Neuronal stem cell (in vitro differentiated cells): ENCODE measurements at regions not wholly inside any gene's neighbourhood (a gene's known extent, or its start where the extent isn't known, plus 50 kb on each side); places are given as distances from the start of the nearest gene placed in this dataset.

Experiments used
- DNase-seq: peaks from one replicate; pipeline ENCODE4 v3.0.0-alpha.2; 2013; ENCODE audit warnings: low spot score
- H2AFZ ChIP-seq: one replicate; pipeline ENCODE4 v1.6.1; 2013; ENCODE audit warnings: mild to moderate bottlenecking, low read length, inconsistent platforms
- H2AK5ac ChIP-seq: 2 replicates; pipeline ENCODE4 v1.6.1; 2013; ENCODE audit warnings: low read depth, mild to moderate bottlenecking, inconsistent platforms, low read length, moderate library complexity, mixed read lengths
- H2BK120ac ChIP-seq: 2 replicates; pipeline ENCODE4 v1.6.1; 2013; ENCODE audit warnings: low read depth, mild to moderate bottlenecking, inconsistent platforms, low read length, moderate library complexity, mixed read lengths
- H2BK12ac ChIP-seq: one replicate; pipeline ENCODE4 v1.6.1; 2013; ENCODE audit warnings: low read length, inconsistent platforms
- H2BK15ac ChIP-seq: 2 replicates; pipeline ENCODE4 v1.6.1; 2013; ENCODE audit warnings: mild to moderate bottlenecking, low read length, inconsistent platforms, mixed read lengths
- H2BK5ac ChIP-seq: one replicate; pipeline ENCODE4 v1.6.1; 2013; ENCODE audit warnings: inconsistent platforms, mild to moderate bottlenecking, low read length, moderate library complexity
- H3K14ac ChIP-seq: one replicate; pipeline ENCODE4 v1.6.1; 2013; ENCODE audit warnings: low read length, inconsistent platforms
- H3K18ac ChIP-seq: 2 replicates; pipeline ENCODE4 v1.6.1; 2013; ENCODE audit warnings: low read length, inconsistent platforms
- H3K23ac ChIP-seq: 2 replicates; pipeline ENCODE4 v1.6.1; 2013; ENCODE audit warnings: low read depth, mild to moderate bottlenecking, mixed read lengths, low read length, inconsistent platforms; ENCODE audit not compliant: poor library complexity
- H3K27ac ChIP-seq: replicated peaks from 3 replicates; pipeline ENCODE4 v1.5.1; 2013; ENCODE audit warnings: low read length, inconsistent platforms
- H3K27me3 ChIP-seq, 3 experiments: 2 replicates each; pipeline ENCODE4 v1.6.1; 2013; ENCODE audit warnings: low read length in 3 of 3, mild to moderate bottlenecking in 2 of 3, inconsistent platforms in 1 of 3, low read depth in 1 of 3, mixed read lengths in 1 of 3, moderate library complexity in 1 of 3; ENCODE audit not compliant: control insufficient read depth in 3 of 3, insufficient read depth in 3 of 3
- H3K36me3 ChIP-seq, 2 donors: replicated peaks in 1 of 2; 2 replicates each; pipeline ENCODE4 v1.6.1; 2013; ENCODE audit warnings: low read length in 2 of 2; ENCODE audit not compliant: control insufficient read depth in 2 of 2, insufficient read depth in 2 of 2
- H3K4ac ChIP-seq: 2 replicates; pipeline ENCODE4 v1.6.1; 2013; ENCODE audit warnings: inconsistent platforms, mild to moderate bottlenecking, low read length, moderate library complexity
- H3K4me1 ChIP-seq, 2 donors: 1 replicate in 1 of 2; 2 replicates in 1 of 2; pipeline ENCODE4 v1.6.1; 2013; ENCODE audit warnings: low read length in 2 of 2, low read depth in 1 of 2; ENCODE audit not compliant: control insufficient read depth in 2 of 2, insufficient read depth in 1 of 2
- H3K4me2 ChIP-seq: one replicate; pipeline ENCODE4 v1.6.1; 2013; ENCODE audit warnings: mild to moderate bottlenecking, low read length, inconsistent platforms; ENCODE audit not compliant: insufficient read depth, poor library complexity, severe bottlenecking
- H3K4me3 ChIP-seq, 2 donors: 2 replicates each; pipeline ENCODE4 v1.5.1; 2013; ENCODE audit warnings: low read length in 2 of 2, mild to moderate bottlenecking in 2 of 2, inconsistent platforms in 1 of 2, moderate library complexity in 1 of 2
- H3K79me1 ChIP-seq: one replicate; pipeline ENCODE4 v1.6.1; 2013; ENCODE audit warnings: low read depth, mild to moderate bottlenecking, inconsistent platforms, low read length, moderate library complexity
- H3K9ac ChIP-seq: one replicate; pipeline ENCODE4 v1.6.1; 2013; ENCODE audit warnings: mild to moderate bottlenecking, low read depth, low read length, inconsistent platforms; ENCODE audit not compliant: poor library complexity
- H3K9me3 ChIP-seq, 2 donors: replicated peaks in 1 of 2; 2 replicates each; pipeline versions ENCODE3 to v1.6.1; 2013; ENCODE audit warnings: low read length in 2 of 2, mild to moderate bottlenecking in 2 of 2, inconsistent platforms in 1 of 2, low read depth in 1 of 2, mixed read lengths in 1 of 2, moderate library complexity in 1 of 2; ENCODE audit not compliant: control insufficient read depth in 2 of 2, insufficient read depth in 1 of 2
- H4K8ac ChIP-seq: one replicate; pipeline ENCODE4 v1.6.1; 2013; ENCODE audit warnings: low read depth, mild to moderate bottlenecking, inconsistent platforms, low read length, moderate library complexity
- H4K91ac ChIP-seq: one replicate; pipeline ENCODE4 v1.6.1; 2013; ENCODE audit warnings: low read length, low read depth, mild to moderate bottlenecking, inconsistent platforms; ENCODE audit not compliant: poor library complexity
- WGBS, 2 donors: extraction: QIAGEN DNeasy Blood & Tissue Kit; methylation state at CpG; one replicate each; pipeline ENCODE4 v1.1.7; 2013; ENCODE audit warnings: missing lambda C conversion rate in 2 of 2, mixed read lengths in 1 of 2; ENCODE audit not compliant: insufficient read length in 2 of 2, insufficient replicate concordance in 1 of 2; ENCODE audit errors: extremely low coverage in 2 of 2; 5-methylcytosine and 5-hydroxymethylcytosine counted together

GRCh38 chr6:167412506-167412905 lies 87.6 kb downstream of the TTLL2 start:
- no peaks in the 10 kb centered on the region for H3K79me1 ChIP-seq
- no peak overlapping the region for H3K27ac ChIP-seq
- no peaks in the 10 kb centered on the region for H3K9me3 ChIP-seq
- H2BK15ac ChIP-seq = no peak overlapping the region
- no peak overlapping the region for H3K4me3 ChIP-seq
- H3K14ac ChIP-seq = no peak overlapping the region
- H3K18ac ChIP-seq = no peak overlapping the region
- no peaks in the 10 kb centered on the region for H3K36me3 ChIP-seq
- DNase-seq = no peak
- peaks cover 0 to 8% (median 0%) of the 10 kb centered on the region in 3 experiments for H3K27me3 ChIP-seq
- H2AFZ ChIP-seq = no peak overlapping the region
- no peak overlapping the region for H2BK12ac ChIP-seq
- no peak overlapping the region for H3K9ac ChIP-seq
- H3K4ac ChIP-seq = no peak overlapping the region
- no peak overlapping the region for H2BK120ac ChIP-seq
- no peak overlapping the region for H4K91ac ChIP-seq
- no peak overlapping the region for H2AK5ac ChIP-seq
- H4K8ac ChIP-seq = no peak overlapping the region
- no peak overlapping the region for H2BK5ac ChIP-seq
- WGBS, 2 donors = no CpG with 5 or more reads among the region's 5 CpGs
- H3K4me1 ChIP-seq = peaks cover 0 to 16% of the 10 kb centered on the region in 2 donors
- no peak overlapping the region for H3K4me2 ChIP-seq
- no peak overlapping the region for H3K23ac ChIP-seq

GRCh38 chr6:167415441-167415961 lies 90.6 kb downstream of the TTLL2 start:
- H3K4me3 ChIP-seq = no peak overlapping the region
- peak overlapping the region; percentile 92 for H2BK5ac ChIP-seq
- no CpG with 5 or more reads among the region's 18 CpGs for WGBS, 2 donors
- no peaks in the 10 kb centered on the region for H3K9me3 ChIP-seq
- H3K36me3 ChIP-seq = no peaks in the 10 kb centered on the region
- peaks cover 0 to 13% of the 10 kb centered on the region in 2 donors for H3K4me1 ChIP-seq
- H3K14ac ChIP-seq = no peak overlapping the region
- peaks cover 0 to 8% (median 0%) of the 10 kb centered on the region in 3 experiments for H3K27me3 ChIP-seq
- peak overlapping the region; percentile 67 for H2AFZ ChIP-seq
- DNase-seq = no peak
- no peak overlapping the region for H4K8ac ChIP-seq
- H3K27ac ChIP-seq = peak overlapping the region; percentile 36
- H3K18ac ChIP-seq = peak overlapping the region; percentile 74
- H3K79me1 ChIP-seq = no peaks in the 10 kb centered on the region
- peak overlapping the region; percentile 68 for H2AK5ac ChIP-seq
- peak overlapping the region; percentile 0 for H3K4ac ChIP-seq
- H2BK15ac ChIP-seq = peak overlapping the region; percentile 86
- H3K4me2 ChIP-seq = no peak overlapping the region
- peak overlapping the region; percentile 81 for H2BK120ac ChIP-seq
- H4K91ac ChIP-seq = peak overlapping the region; percentile 93
- peak overlapping the region; percentile 75 for H2BK12ac ChIP-seq
- peak overlapping the region; percentile 78 for H3K9ac ChIP-seq
- no peak overlapping the region for H3K23ac ChIP-seq

GRCh38 chr6:167416676-167417430 lies 92.0 kb downstream of the TTLL2 start:
- Histone ChIP-seq H3K27me3 (peaks cover 0 to 8% (median 0%) of the 10 kb centered on the region in 3 experiments), H3K23ac (no peak overlapping the region), H3K14ac (no peak overlapping the region), H2BK5ac (no peak overlapping the region), H2BK120ac (no peak overlapping the region), H3K4ac (no peak overlapping the region), H3K79me1 (no peaks in the 10 kb centered on the region), H4K8ac (no peak overlapping the region), H3K27ac (no peak overlapping the region), H2AFZ (peak overlapping the region; percentile 23), H3K4me1 (peaks cover 0 to 14% of the 10 kb centered on the region in 2 donors), H3K9ac (no peak overlapping the region), H2AK5ac (no peak overlapping the region), H4K91ac (no peak overlapping the region), H3K4me2 (no peak overlapping the region), H2BK12ac (no peak overlapping the region), H2BK15ac (no peak overlapping the region), H3K4me3 (no peak overlapping the region), H3K36me3 (no peaks in the 10 kb centered on the region), H3K18ac (peak overlapping the region; percentile 31), H3K9me3 (no peaks in the 10 kb centered on the region)
- no peak for DNase-seq
- WGBS, 2 donors = no CpG with 5 or more reads among the region's 12 CpGs

GRCh38 chr6:167420177-167420576 lies 95.3 kb downstream of the TTLL2 start:
- Histone ChIP-seq H3K23ac (no peak overlapping the region), H3K4me2 (no peak overlapping the region), H3K4ac (no peak overlapping the region), H2BK5ac (no peak overlapping the region), H3K4me1 (peaks cover 0 to 16% of the 10 kb centered on the region in 2 donors), H3K27ac (no peak overlapping the region), H3K18ac (no peak overlapping the region), H2BK12ac (no peak overlapping the region), H4K8ac (no peak overlapping the region), H2AFZ (no peak overlapping the region), H4K91ac (no peak overlapping the region), H2BK120ac (no peak overlapping the region), H3K79me1 (peaks cover 3% of the 10 kb centered on the region), H2BK15ac (no peak overlapping the region), H3K27me3 (no peaks in the 10 kb centered on the region), H3K9ac (no peak overlapping the region), H3K9me3 (no peaks in the 10 kb centered on the region), H3K36me3 (no peaks in the 10 kb centered on the region), H2AK5ac (no peak overlapping the region), H3K4me3 (no peak overlapping the region), H3K14ac (no peak overlapping the region)
- DNase-seq = no peak
- no CpG with 5 or more reads among the region's 12 CpGs for WGBS, 2 donors
